Parathyroid adenoma (tissue), 2 donors: ENCODE measurements at regions not wholly inside any gene's neighbourhood (a gene's known extent, or its start where the extent isn't known, plus 50 kb on each side); places are given as distances from the start of the nearest gene placed in this dataset.
"Not testable (repeated sequence)": the region's sequence is repeated elsewhere in the genome, so short reads cannot be mapped to it uniquely, and the experiment has no call there.

Source experiments
- H2AFZ ChIP-seq: fragments of 300-600 bp; sonication (generic); one replicate; pipeline ENCODE4 v1.7.0; 2017; ENCODE audit warnings: antibody characterized with exemption, mild to moderate bottlenecking
- H3K27ac ChIP-seq: fragments of 300-600 bp; sonication (generic); one replicate; pipeline ENCODE4 v1.7.0; 2017
- H3K27me3 ChIP-seq: fragments of 300-600 bp; sonication (generic); one replicate; pipeline ENCODE4 v1.7.0; 2017; ENCODE audit warnings: low read length; ENCODE audit not compliant: control insufficient read depth, insufficient read depth
- H3K36me3 ChIP-seq: fragments of 300-600 bp; sonication (generic); one replicate; pipeline ENCODE4 v1.7.0; 2017; ENCODE audit warnings: low read length; ENCODE audit not compliant: control insufficient read depth, insufficient read depth
- H3K4me1 ChIP-seq: fragments of 300-600 bp; sonication (generic); one replicate; pipeline ENCODE4 v1.7.0; 2017; ENCODE audit warnings: control low read depth
- H3K4me2 ChIP-seq: fragments of 300-600 bp; sonication (generic); one replicate; pipeline ENCODE4 v1.7.0; 2017; ENCODE audit warnings: low read length
- H3K4me3 ChIP-seq: fragments of 300-600 bp; sonication (generic); one replicate; pipeline ENCODE4 v1.7.0; 2017; ENCODE audit warnings: low read depth, low read length
- H3K79me2 ChIP-seq: fragments of 300-600 bp; sonication (generic); one replicate; pipeline ENCODE4 v1.7.0; 2017; ENCODE audit warnings: control low read depth
- H3K9ac ChIP-seq: fragments of 300-600 bp; sonication (generic); one replicate; pipeline ENCODE4 v1.7.0; 2017; ENCODE audit warnings: mild to moderate bottlenecking
- H3K9me3 ChIP-seq: fragments of 300-600 bp; sonication (generic); one replicate; pipeline ENCODE4 v1.7.0; 2017; ENCODE audit warnings: low read length; ENCODE audit not compliant: control insufficient read depth
- TF ChIP-seq, protein P1 (sequence below): fragments of 300-600 bp; sonication (generic); IDR thresholded peaks from one replicate; pipeline ENCODE4 v1.7.0; 2017; ENCODE audit warnings: antibody characterized with exemption, mild to moderate bottlenecking
- donor health status: primary hyperparathyroidism.

DNA sequence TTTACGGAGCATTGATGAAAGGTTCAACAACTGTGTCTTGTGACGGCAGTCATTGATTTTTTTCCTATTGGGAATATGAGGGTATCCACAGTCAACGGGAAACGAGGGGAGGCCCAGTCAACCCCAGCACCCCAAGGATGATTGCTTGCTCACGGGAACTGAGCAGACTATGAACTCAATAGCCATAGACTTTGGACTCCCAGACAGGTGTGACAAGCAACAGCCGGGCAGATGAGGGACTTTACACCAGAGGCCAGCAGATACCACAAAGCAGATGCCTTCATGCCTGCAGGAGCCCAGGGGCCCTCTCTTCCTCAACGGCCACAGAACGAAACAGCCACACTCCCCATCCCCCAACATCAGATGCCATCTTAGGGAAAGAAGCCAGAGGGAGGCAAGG lies 80.3 kb upstream of the FLT1 start:
- H3K9me3 ChIP-seq, result no peaks in the 10 kb centered on the region
- H3K9ac ChIP-seq, result no peak overlapping the region
- H3K4me1 ChIP-seq, result no peaks in the 10 kb centered on the region
- no peak overlapping the region for H2AFZ ChIP-seq
- no peak overlapping the region for H3K4me2 ChIP-seq
- H3K4me3 ChIP-seq, result no peak overlapping the region
- H3K27me3 ChIP-seq, result no peaks in the 10 kb centered on the region
- no peaks in the 10 kb centered on the region for H3K36me3 ChIP-seq
- TF ChIP-seq, protein P1, sequence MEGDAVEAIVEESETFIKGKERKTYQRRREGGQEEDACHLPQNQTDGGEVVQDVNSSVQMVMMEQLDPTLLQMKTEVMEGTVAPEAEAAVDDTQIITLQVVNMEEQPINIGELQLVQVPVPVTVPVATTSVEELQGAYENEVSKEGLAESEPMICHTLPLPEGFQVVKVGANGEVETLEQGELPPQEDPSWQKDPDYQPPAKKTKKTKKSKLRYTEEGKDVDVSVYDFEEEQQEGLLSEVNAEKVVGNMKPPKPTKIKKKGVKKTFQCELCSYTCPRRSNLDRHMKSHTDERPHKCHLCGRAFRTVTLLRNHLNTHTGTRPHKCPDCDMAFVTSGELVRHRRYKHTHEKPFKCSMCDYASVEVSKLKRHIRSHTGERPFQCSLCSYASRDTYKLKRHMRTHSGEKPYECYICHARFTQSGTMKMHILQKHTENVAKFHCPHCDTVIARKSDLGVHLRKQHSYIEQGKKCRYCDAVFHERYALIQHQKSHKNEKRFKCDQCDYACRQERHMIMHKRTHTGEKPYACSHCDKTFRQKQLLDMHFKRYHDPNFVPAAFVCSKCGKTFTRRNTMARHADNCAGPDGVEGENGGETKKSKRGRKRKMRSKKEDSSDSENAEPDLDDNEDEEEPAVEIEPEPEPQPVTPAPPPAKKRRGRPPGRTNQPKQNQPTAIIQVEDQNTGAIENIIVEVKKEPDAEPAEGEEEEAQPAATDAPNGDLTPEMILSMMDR, result no peak
- H3K79me2 ChIP-seq, result no peaks in the 10 kb centered on the region
- no peak overlapping the region for H3K27ac ChIP-seq

- H2AFZ ChIP-seq, result no peak overlapping the region
- no peak overlapping the region for H3K4me2 ChIP-seq
- no peak overlapping the region for H3K27ac ChIP-seq
- no peaks in the 10 kb centered on the region for H3K79me2 ChIP-seq
- no peaks in the 10 kb centered on the region for H3K36me3 ChIP-seq
- no peaks in the 10 kb centered on the region for H3K27me3 ChIP-seq
- no peaks in the 10 kb centered on the region for H3K4me1 ChIP-seq
- H3K9me3 ChIP-seq, result no peaks in the 10 kb centered on the region
- H3K9ac ChIP-seq, result no peak overlapping the region
- TF ChIP-seq, protein P1, result no peak
- no peak overlapping the region for H3K4me3 ChIP-seq
Observed at GRCh38 chr13:28574617-28575142, 79.8 kb upstream of the FLT1 start.

DNA sequence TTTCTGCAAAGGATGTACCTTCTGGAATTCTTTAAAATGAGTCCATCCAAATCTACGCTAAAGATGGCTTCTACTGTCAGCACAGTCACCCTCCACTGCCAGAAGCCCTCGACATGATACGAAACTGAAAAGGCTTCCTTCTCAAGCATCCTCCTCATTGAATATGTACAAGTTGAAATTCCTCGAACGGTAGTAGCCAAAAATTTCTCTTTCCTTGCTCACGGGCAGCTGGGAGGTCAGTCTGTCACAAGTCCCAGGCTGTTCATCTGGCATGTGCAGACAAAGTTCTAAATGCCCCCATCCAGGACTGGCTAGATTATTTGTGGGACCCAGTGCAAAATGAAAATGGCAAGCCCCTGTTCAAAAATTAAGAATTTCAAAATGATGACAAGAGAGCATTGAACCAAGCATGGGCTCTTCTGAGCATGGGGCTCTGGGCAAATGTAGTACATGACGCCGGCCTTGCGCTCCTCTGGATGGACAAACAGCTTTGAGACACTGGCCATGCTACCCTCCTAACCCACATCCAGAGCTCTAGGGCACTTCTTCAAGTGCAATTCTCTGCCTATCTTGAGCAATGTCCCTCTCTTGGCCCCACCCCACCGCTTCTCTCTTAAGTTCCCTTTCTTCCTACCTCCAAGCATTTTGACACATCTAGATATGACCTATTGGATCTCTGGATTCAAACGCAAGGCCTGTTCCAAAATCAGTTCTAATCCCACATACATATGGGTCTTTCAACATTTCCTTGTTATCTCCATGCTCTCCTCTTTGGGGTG lies 78.9 kb upstream of the FLT1 start:
- Histone ChIP-seq H2AFZ (no peak overlapping the region), H3K9me3 (no peaks in the 10 kb centered on the region), H3K79me2 (no peaks in the 10 kb centered on the region), H3K36me3 (no peaks in the 10 kb centered on the region), H3K4me3 (no peak overlapping the region), H3K4me1 (no peaks in the 10 kb centered on the region), H3K27ac (no peak overlapping the region), H3K9ac (no peak overlapping the region), H3K27me3 (no peaks in the 10 kb centered on the region), H3K4me2 (no peak overlapping the region)
- TF ChIP-seq, protein P1, result no peak

- Histone ChIP-seq H3K4me2 (no peak overlapping the region), H3K36me3 (no peaks in the 10 kb centered on the region), H3K9ac (no peak overlapping the region), H3K27me3 (no peaks in the 10 kb centered on the region), H3K9me3 (no peaks in the 10 kb centered on the region), H3K79me2 (no peaks in the 10 kb centered on the region), H3K4me3 (no peak overlapping the region), H3K4me1 (peaks cover 2% of the 10 kb centered on the region), H2AFZ (no peak overlapping the region), H3K27ac (no peak overlapping the region)
- TF ChIP-seq, protein P1, result no peak
Observed at GRCh38 chr13:28572871-28573270, 77.9 kb upstream of the FLT1 start.

DNA sequence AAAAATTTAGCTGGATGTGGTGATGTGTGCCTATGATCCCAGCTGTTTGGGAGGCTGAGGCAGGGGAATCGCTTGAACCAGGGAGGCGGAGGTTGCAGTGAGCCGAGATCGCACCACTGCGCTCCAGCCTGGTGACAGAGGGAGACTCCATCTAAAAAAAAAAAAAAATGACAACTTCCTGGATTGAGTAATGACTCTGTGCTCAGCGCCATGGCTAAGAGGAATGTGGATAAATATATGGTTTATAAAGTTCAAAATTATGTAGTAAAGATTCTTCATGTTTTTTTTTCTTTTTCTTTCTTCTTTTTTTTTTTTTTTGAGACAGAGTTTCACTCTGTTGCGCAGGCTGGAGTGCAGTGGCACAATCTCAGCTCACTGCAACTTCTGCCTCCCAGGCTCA lies 75.4 kb upstream of the FLT1 start:
- H3K9me3 ChIP-seq, result not testable (repeated sequence)

More for the DNA sequence above, 75.4 kb upstream of the FLT1 start:
- H2AFZ ChIP-seq, H3K27ac ChIP-seq, H3K4me3 ChIP-seq, H3K36me3 ChIP-seq, H3K9ac ChIP-seq, H3K4me2 ChIP-seq, H3K27me3 ChIP-seq, H3K4me1 ChIP-seq, H3K79me2 ChIP-seq: not testable (repeated sequence)
